H9 (cell line): ENCODE measurements at regions not wholly inside any gene's neighbourhood (a gene's known extent, or its start where the extent isn't known, plus 50 kb on each side); places are given as distances from the start of the nearest gene placed in this dataset.

Source experiments
- DNase-seq: peaks from one replicate; pipeline ENCODE4 v3.0.0-alpha.2; 2017
- H2AFZ ChIP-seq: one replicate; pipeline ENCODE4 v1.6.1; 2013; ENCODE audit warnings: mild to moderate bottlenecking, low read length, control low read depth, moderate library complexity
- H2AK5ac ChIP-seq: 2 replicates; pipeline ENCODE4 v1.6.1; 2013; ENCODE audit warnings: low read length, control low read depth, mixed read lengths; ENCODE audit not compliant: insufficient read length
- H2BK120ac ChIP-seq: one replicate; pipeline ENCODE4 v1.6.1; 2013; ENCODE audit warnings: low read depth, mild to moderate bottlenecking, low read length, control low read depth, inconsistent platforms; ENCODE audit not compliant: poor library complexity, severe bottlenecking
- H2BK12ac ChIP-seq: 2 replicates; pipeline ENCODE4 v1.6.1; 2013; ENCODE audit warnings: low read length, control low read depth, mixed read lengths, low read depth; ENCODE audit not compliant: insufficient read length
- H2BK15ac ChIP-seq: 2 replicates; pipeline ENCODE4 v1.6.1; 2013; ENCODE audit warnings: low read depth, low read length, control low read depth
- H2BK20ac ChIP-seq: one replicate; pipeline ENCODE4 v1.6.1; 2013; ENCODE audit warnings: low read depth, mild to moderate bottlenecking, low read length, control low read depth, inconsistent platforms; ENCODE audit not compliant: poor library complexity, severe bottlenecking
- H2BK5ac ChIP-seq: 2 replicates; pipeline ENCODE4 v1.6.1; 2013; ENCODE audit warnings: low read length, control low read depth, mixed read lengths; ENCODE audit not compliant: insufficient read length
- H3K14ac ChIP-seq: 2 replicates; pipeline ENCODE4 v1.6.1; 2013; ENCODE audit warnings: low read length, control low read depth; ENCODE audit not compliant: insufficient read depth
- H3K18ac ChIP-seq: 2 replicates; pipeline ENCODE4 v1.6.1; 2013; ENCODE audit warnings: low read depth, mild to moderate bottlenecking, mixed read lengths, low read length, control low read depth; ENCODE audit not compliant: insufficient read length
- H3K23ac ChIP-seq: 2 replicates; pipeline ENCODE4 v1.6.1; 2013; ENCODE audit warnings: low read length, control low read depth, mixed read lengths, low read depth; ENCODE audit not compliant: insufficient read length
- H3K23me2 ChIP-seq: 2 replicates; pipeline ENCODE4 v1.6.1; 2013; ENCODE audit warnings: low read depth, mild to moderate bottlenecking, mixed read lengths, low read length, control low read depth; ENCODE audit not compliant: insufficient read length, poor library complexity, severe bottlenecking
- H3K27ac ChIP-seq: 2 replicates; pipeline ENCODE4 v1.5.1; 2013; ENCODE audit warnings: low read length, control low read depth, mixed read lengths, low read depth; ENCODE audit not compliant: insufficient read length
- H3K27me3 ChIP-seq: 2 replicates; pipeline ENCODE4 v1.6.1; 2013; ENCODE audit warnings: low read length, control low read depth, inconsistent platforms; ENCODE audit not compliant: insufficient read depth
- H3K4ac ChIP-seq: 2 replicates; pipeline ENCODE4 v1.6.1; 2013; ENCODE audit warnings: low read depth, mild to moderate bottlenecking, control low read depth, inconsistent platforms, low read length, moderate library complexity
- H3K4me1 ChIP-seq: 2 replicates; pipeline ENCODE4 v1.6.1; 2013; ENCODE audit warnings: low read length, control low read depth, inconsistent platforms; ENCODE audit not compliant: insufficient read depth
- H3K4me2 ChIP-seq: 2 replicates; pipeline ENCODE4 v1.6.1; 2013; ENCODE audit warnings: low read length, control low read depth, mixed read lengths; ENCODE audit not compliant: insufficient read length, insufficient read depth
- H3K56ac ChIP-seq: 2 replicates; pipeline ENCODE4 v1.6.1; 2013; ENCODE audit warnings: low read depth, mild to moderate bottlenecking, mixed read lengths, low read length, control low read depth; ENCODE audit not compliant: insufficient read length
- H3K79me1 ChIP-seq: 2 replicates; pipeline ENCODE4 v1.6.1; 2013; ENCODE audit warnings: low read depth, mild to moderate bottlenecking, moderate library complexity, low read length, control low read depth, inconsistent platforms; ENCODE audit not compliant: insufficient read depth, poor library complexity, severe bottlenecking
- H3K79me2 ChIP-seq: 2 replicates; pipeline ENCODE4 v1.6.1; 2013; ENCODE audit warnings: low read length, control low read depth, inconsistent platforms; ENCODE audit not compliant: insufficient read depth
- H3K9ac ChIP-seq: 2 replicates; pipeline ENCODE4 v1.6.1; 2013; ENCODE audit warnings: low read length, control low read depth, mixed read lengths; ENCODE audit not compliant: insufficient read length; ENCODE audit errors: extremely low read depth
- H3K9me3 ChIP-seq: one replicate; pipeline ENCODE4 v1.6.1; 2013; ENCODE audit warnings: low read depth, low read length, inconsistent platforms; ENCODE audit not compliant: control insufficient read depth
- H3T11ph ChIP-seq: one replicate; pipeline ENCODE4 v1.6.1; 2013; ENCODE audit warnings: mild to moderate bottlenecking, low read length, control low read depth, inconsistent platforms
- H4K20me1 ChIP-seq: one replicate; pipeline ENCODE4 v1.6.1; 2013; ENCODE audit not compliant: control insufficient read depth, insufficient read length, insufficient read depth
- H4K5ac ChIP-seq: 2 replicates; pipeline ENCODE4 v1.6.1; 2013; ENCODE audit warnings: low read depth, mild to moderate bottlenecking, mixed read lengths, low read length, control low read depth; ENCODE audit not compliant: insufficient read length
- H4K8ac ChIP-seq: replicated peaks from 2 replicates; pipeline ENCODE4 v1.6.1; 2013; ENCODE audit warnings: low read length, control low read depth, mixed read lengths, low read depth; ENCODE audit not compliant: insufficient read length
- H4K91ac ChIP-seq: 2 replicates; pipeline ENCODE4 v1.6.1; 2013; ENCODE audit warnings: low read depth, mild to moderate bottlenecking, moderate library complexity, mixed read lengths, low read length, control low read depth; ENCODE audit not compliant: insufficient read length
- H3K27ac Mint-ChIP-seq, 3 experiments: 2 replicates in 2 of 3; 3 replicates in 1 of 3; pipeline ENCODE4 v1.8.0; 2020 to 2021; ENCODE audit warnings: mixed read lengths in 3 of 3, mild to moderate bottlenecking in 1 of 3, moderate library complexity in 1 of 3
- H3K27me3 Mint-ChIP-seq: 2 replicates; pipeline ENCODE4 v1.8.0; 2021; ENCODE audit warnings: low read depth, mild to moderate bottlenecking, moderate library complexity, mixed read lengths
- H3K36me3 Mint-ChIP-seq, 3 experiments: 2 replicates in 2 of 3; 3 replicates in 1 of 3; pipeline ENCODE4 v1.8.0; 2020 to 2021; ENCODE audit warnings: low read depth in 3 of 3, mixed read lengths in 3 of 3; ENCODE audit not compliant: insufficient read depth in 1 of 3
- H3K4me1 Mint-ChIP-seq, 2 experiments: 2 replicates each; pipeline ENCODE4 v1.8.0; 2020; ENCODE audit warnings: mixed read lengths in 2 of 2
- H3K4me3 Mint-ChIP-seq, 2 experiments: 2 replicates in 1 of 2; 3 replicates in 1 of 2; pipeline ENCODE4 v1.8.0; 2020 to 2021; ENCODE audit warnings: mild to moderate bottlenecking in 2 of 2, mixed read lengths in 2 of 2, moderate library complexity in 1 of 2
- H3K9me3 Mint-ChIP-seq, 2 experiments: 2 replicates in 1 of 2; 3 replicates in 1 of 2; pipeline ENCODE4 v1.8.0; 2020; ENCODE audit warnings: mild to moderate bottlenecking in 2 of 2, mixed read lengths in 2 of 2, moderate library complexity in 1 of 2
- CTCF ChIP-seq: fragments of 200-600 bp; sonication (generic); conservative IDR thresholded peaks from 3 replicates; pipeline ENCODE4 v1.8.0; 2021; ENCODE audit warnings: antibody characterized with exemption, mild to moderate bottlenecking
- WGBS: extraction: QIAGEN DNeasy Blood & Tissue Kit; methylation state at CpG from one replicate; pipeline ENCODE4 v1.1.7; 2013; ENCODE audit warnings: missing lambda C conversion rate, low lambda C conversion rate, mixed read lengths; ENCODE audit not compliant: insufficient read length; ENCODE audit errors: extremely low coverage; 5-methylcytosine and 5-hydroxymethylcytosine counted together

GRCh38 chr6:139712830-139713229, 338.4 kb upstream of the CITED2 start:
- Histone ChIP-seq H3T11ph (no peak overlapping the region), H3K4ac (no peak overlapping the region), H3K14ac (no peak overlapping the region), H3K18ac (no peak overlapping the region), H2AFZ (no peak overlapping the region), H3K27ac (no peak overlapping the region), H3K56ac (no peak overlapping the region), H2BK20ac (no peak overlapping the region), H2BK120ac (no peak overlapping the region), H2AK5ac (no peak overlapping the region), H4K20me1 (no peaks in the 10 kb centered on the region), H2BK15ac (no peak overlapping the region), H4K5ac (no peak overlapping the region), H2BK5ac (no peak overlapping the region), H3K27me3 (no peaks in the 10 kb centered on the region), H3K9me3 (no peaks in the 10 kb centered on the region), H3K4me1 (no peaks in the 10 kb centered on the region), H3K23me2 (no peaks in the 10 kb centered on the region), H3K23ac (no peak overlapping the region), H3K79me2 (no peaks in the 10 kb centered on the region), H4K8ac (no peak overlapping the region), H3K9ac (no peak overlapping the region), H3K4me2 (no peak overlapping the region), H4K91ac (no peak overlapping the region), H2BK12ac (no peak overlapping the region), H3K79me1 (no peaks in the 10 kb centered on the region)
- no peak for DNase-seq
- no peak overlapping the region for H3K4me3 Mint-ChIP-seq
- H3K9me3 Mint-ChIP-seq, result no peaks in the 10 kb centered on the region
- no peak for TF ChIP-seq CTCF
- WGBS, result no CpG with 5 or more reads among the region's 3 CpGs
- H3K27me3 Mint-ChIP-seq, result no peaks in the 10 kb centered on the region
- peaks cover 12% of the 10 kb centered on the region in 2 experiments for H3K4me1 Mint-ChIP-seq
- no peak overlapping the region for H3K27ac Mint-ChIP-seq
- no peaks in the 10 kb centered on the region for H3K36me3 Mint-ChIP-seq
